ENCODE measurements at regions not wholly inside any gene's neighbourhood (a gene's known extent, or its start where the extent isn't known, plus 50 kb on each side); places are given as distances from the start of the nearest gene placed in this dataset.

DNA sequence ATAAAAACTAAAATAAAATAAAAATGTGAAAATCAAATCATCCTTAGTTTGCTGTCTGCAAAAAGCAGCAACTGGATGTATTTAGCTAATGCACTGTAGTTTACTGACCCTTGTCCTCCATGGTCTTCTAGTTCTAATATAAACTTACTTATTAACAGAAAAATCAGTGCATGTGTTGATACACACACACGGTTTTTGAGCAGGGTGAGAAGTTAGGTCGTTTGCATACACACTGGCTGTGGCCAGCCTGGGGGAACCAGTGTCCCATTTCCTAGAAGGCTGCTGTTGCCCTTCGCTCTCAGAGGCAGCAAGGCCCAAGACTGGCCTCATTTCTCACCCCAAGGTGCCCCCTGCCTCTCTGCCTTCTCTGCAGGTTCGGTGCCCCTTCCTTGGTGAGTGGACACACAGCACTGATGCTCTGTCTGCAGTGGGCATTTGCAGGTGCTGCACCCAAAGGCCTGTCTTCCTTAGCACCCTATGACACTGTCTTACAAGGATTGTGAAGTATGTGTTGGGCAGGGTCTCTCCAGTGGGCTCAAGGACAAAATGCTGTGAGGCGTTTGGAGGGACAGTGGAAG is 168.5 kb downstream of the SCP2D1 start:
- Histone ChIP-seq H3K27me3 (ENCODE audit: control insufficient read depth, insufficient read depth, low read length) (no peaks in the 10 kb centered on the region), H3K36me3 (replicated peaks; ENCODE audit: control insufficient read depth, insufficient read depth, low read length) (no peaks in the 10 kb centered on the region), H3K4me3 (ENCODE audit: insufficient read depth, low read depth, low read length) (no peak overlapping the region)
- DNase-seq, result no peak

DNA sequence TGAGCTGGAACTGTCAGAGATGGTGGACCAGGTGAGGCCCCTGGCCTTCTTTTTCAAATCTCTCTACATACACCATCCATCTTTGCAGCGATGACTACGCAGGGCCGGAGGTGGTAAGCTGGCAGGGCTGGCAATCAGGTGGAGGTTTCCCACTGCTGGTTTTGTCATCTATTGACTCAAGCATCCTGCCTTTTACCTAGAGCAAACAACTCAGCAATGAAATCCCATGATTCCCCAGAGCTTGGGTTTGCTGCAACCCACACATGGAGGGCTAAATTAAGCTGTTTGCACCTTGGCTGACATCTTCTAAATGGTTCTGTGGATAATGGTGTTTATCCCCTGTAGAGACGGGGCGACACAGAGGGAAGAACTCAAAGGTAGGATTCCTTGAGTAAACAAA is 170.2 kb downstream of the SCP2D1 start:
- Histone ChIP-seq H3K36me3 (replicated peaks; ENCODE audit: control insufficient read depth, insufficient read depth, low read length) (no peaks in the 10 kb centered on the region), H3K4me3 (ENCODE audit: insufficient read depth, low read depth, low read length) (no peak overlapping the region)
- no peak for DNase-seq

DNA sequence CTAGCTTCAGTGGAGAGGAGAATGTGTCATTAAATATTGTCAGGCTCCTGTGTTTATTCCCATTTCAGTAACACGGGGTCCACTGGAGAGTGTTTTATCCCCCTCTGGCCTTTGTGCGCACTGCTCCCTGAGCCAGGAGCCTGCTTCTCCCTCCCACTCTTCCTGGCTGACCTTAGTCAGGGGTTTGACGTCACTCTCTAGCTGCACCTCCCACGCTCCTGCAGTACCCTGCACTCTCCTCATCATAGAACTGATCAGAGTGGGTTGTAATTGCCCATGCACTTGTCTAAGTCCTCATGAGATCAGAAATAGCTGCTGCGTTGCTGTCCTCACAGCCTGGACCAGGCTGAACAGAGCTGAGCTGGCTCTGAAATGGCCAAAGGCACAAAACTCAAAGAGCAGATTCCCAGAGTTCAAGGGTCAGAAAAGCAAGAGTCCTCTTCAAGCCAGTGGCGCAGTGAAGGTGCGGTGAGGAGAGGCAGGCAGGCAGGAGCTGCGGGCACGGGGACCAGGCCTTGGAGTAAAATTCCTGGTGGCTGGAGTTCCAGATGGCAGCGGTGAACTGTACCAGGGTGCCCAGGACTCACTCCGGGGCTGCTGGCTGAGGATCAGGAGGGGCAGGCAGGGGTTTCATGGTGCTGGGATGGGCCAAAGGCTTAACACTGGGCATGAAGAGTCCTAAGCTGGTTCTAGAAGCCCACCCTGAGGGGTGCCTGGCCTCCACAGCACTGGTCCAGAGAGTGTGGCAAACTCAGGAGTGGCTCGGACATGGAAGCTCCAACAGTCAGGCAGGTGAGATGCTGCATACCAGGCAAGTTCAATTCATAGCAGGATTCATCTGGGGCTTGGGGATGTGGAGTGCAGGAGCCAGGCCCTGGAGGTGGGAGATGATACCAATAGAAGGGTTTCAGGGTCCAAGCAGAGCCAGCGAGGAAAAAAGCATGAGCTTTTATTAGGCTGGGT is 170.9 kb downstream of the SCP2D1 start:
- Histone ChIP-seq H3K4me3 (ENCODE audit: insufficient read depth, low read depth, low read length) (no peak overlapping the region), H3K36me3 (replicated peaks; ENCODE audit: control insufficient read depth, insufficient read depth, low read length) (no peaks in the 10 kb centered on the region), H3K27me3 (ENCODE audit: control insufficient read depth, insufficient read depth, low read length) (no peaks in the 10 kb centered on the region)
- DNase-seq, result peak; percentile 49

More for the DNA sequence above, 170.2 kb downstream of the SCP2D1 start:
- no peaks in the 10 kb centered on the region for H3K27me3 ChIP-seq (ENCODE audit: control insufficient read depth, insufficient read depth, low read length)

GRCh38 chr20:18985551-18985950 is 172.0 kb downstream of the SCP2D1 start:
- DNase-seq, result no peak
- Histone ChIP-seq H3K27me3 (ENCODE audit: control insufficient read depth, insufficient read depth, low read length) (no peaks in the 10 kb centered on the region), H3K36me3 (replicated peaks; ENCODE audit: control insufficient read depth, insufficient read depth, low read length) (no peaks in the 10 kb centered on the region), H3K4me3 (ENCODE audit: insufficient read depth, low read depth, low read length) (no peak overlapping the region)

- DNase-seq, result no peak
- Histone ChIP-seq H3K36me3 (replicated peaks; ENCODE audit: control insufficient read depth, insufficient read depth, low read length) (no peaks in the 10 kb centered on the region), H3K4me3 (ENCODE audit: insufficient read depth, low read depth, low read length) (no peak overlapping the region), H3K27me3 (ENCODE audit: control insufficient read depth, insufficient read depth, low read length) (no peaks in the 10 kb centered on the region)
Observed at GRCh38 chr20:18986146-18986830, 172.7 kb downstream of the SCP2D1 start.

DNA sequence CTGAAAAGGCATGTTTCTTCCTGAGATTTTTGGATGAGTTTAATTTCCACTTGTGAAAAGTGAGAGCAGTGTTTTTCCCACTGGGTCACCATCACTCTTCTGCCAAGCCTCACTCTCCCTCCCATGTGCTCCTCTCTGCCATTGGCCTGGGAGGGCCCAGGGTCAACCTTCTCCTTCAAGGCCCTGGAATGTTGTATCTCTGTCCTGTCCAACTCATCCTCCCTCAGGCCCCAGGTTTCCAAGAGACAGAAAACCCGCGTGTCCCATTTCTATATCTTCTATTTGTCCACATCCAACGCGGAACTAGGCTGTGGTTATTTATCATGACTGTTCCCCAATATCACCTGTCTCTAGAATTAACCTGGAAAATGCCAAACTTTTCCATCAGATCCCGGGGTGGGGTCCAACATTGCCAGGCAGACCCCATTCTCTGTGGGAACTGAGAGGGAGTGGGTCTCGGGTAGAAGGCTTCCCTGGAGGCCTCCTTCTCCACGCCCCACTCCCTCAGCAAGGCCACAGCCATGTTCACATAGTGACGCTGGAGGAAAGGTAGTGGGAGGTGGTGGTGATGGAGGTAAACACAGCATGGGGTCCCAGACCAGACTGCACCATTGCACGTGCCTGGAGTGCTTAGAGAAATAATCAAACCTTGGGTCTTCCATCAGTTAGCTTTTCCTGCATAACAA is 173.5 kb downstream of the SCP2D1 start:
- Histone ChIP-seq H3K4me3 (ENCODE audit: insufficient read depth, low read depth, low read length) (no peak overlapping the region), H3K27me3 (ENCODE audit: control insufficient read depth, insufficient read depth, low read length) (no peaks in the 10 kb centered on the region)
- DNase-seq, result no peak

GRCh38 chr20:18987781-18988360 is 174.3 kb downstream of the SCP2D1 start:
- no peak for DNase-seq
- no peaks in the 10 kb centered on the region for H3K36me3 ChIP-seq (replicated peaks; ENCODE audit: control insufficient read depth, insufficient read depth, low read length)
- H3K27me3 ChIP-seq (ENCODE audit: control insufficient read depth, insufficient read depth, low read length), result no peaks in the 10 kb centered on the region
- H3K4me3 ChIP-seq (ENCODE audit: insufficient read depth, low read depth, low read length), result no peak overlapping the region

More for the DNA sequence above, 173.5 kb downstream of the SCP2D1 start:
- H3K36me3 ChIP-seq (replicated peaks; ENCODE audit: control insufficient read depth, insufficient read depth, low read length), result no peaks in the 10 kb centered on the region

- DNase-seq, result no peak
- Histone ChIP-seq H3K4me3 (ENCODE audit: insufficient read depth, low read depth, low read length) (no peak overlapping the region), H3K36me3 (replicated peaks; ENCODE audit: control insufficient read depth, insufficient read depth, low read length) (no peaks in the 10 kb centered on the region), H3K27me3 (ENCODE audit: control insufficient read depth, insufficient read depth, low read length) (no peaks in the 10 kb centered on the region)
Observed at GRCh38 chr20:18988701-18989100, 175.1 kb downstream of the SCP2D1 start.

DNA sequence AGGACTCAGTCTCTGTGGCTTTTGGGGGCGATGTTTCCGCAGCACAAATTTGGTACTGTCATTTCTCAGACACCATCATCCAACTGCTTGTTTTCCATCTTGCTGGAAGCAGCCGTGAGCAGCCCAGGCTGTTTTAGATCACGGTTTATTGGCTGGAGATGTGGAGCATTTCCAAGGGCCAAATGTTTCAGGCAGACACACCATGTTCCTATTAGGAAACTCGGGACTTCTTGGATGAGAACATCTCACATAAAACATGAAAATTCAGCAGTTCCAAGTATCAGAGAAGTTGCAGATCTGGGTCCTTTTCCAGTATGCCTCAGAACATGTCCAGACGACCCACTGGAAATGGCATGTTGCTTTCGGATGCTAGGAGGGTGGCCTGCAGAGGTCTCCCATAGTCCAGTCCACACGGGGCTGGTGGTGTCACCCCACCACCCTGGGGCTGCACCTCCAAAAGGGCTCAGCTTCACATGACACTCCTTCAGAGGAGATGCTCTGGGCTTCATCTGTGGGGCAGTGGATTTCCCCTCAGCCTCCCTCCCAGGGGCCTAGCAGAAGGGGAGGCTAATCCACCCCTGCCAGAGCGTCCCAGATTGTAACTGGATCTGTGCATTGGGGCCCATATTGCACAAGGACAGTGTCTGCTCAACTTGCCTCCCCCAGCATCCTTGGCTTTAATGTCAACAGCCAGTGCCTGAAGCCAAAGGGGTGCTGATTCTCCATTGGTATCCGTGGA is 176.3 kb downstream of the SCP2D1 start:
- Histone ChIP-seq H3K27me3 (ENCODE audit: control insufficient read depth, insufficient read depth, low read length) (no peaks in the 10 kb centered on the region), H3K4me3 (ENCODE audit: insufficient read depth, low read depth, low read length) (no peak overlapping the region), H3K36me3 (replicated peaks; ENCODE audit: control insufficient read depth, insufficient read depth, low read length) (no peaks in the 10 kb centered on the region)
- no peak for DNase-seq

GRCh38 chr20:18991012-18991411 is 177.4 kb downstream of the SCP2D1 start:
- Histone ChIP-seq H3K36me3 (replicated peaks; ENCODE audit: control insufficient read depth, insufficient read depth, low read length) (no peaks in the 10 kb centered on the region), H3K27me3 (ENCODE audit: control insufficient read depth, insufficient read depth, low read length) (no peaks in the 10 kb centered on the region), H3K4me3 (ENCODE audit: insufficient read depth, low read depth, low read length) (no peak overlapping the region)
- no peak for DNase-seq

GRCh38 chr20:18992418-18992817 is 178.8 kb downstream of the SCP2D1 start:
- H3K36me3 ChIP-seq (replicated peaks; ENCODE audit: control insufficient read depth, insufficient read depth, low read length), result no peaks in the 10 kb centered on the region
- no peak overlapping the region for H3K4me3 ChIP-seq (ENCODE audit: insufficient read depth, low read depth, low read length)
- H3K27me3 ChIP-seq (ENCODE audit: control insufficient read depth, insufficient read depth, low read length), result no peaks in the 10 kb centered on the region
- no peak for DNase-seq

- DNase-seq, result no peak
- Histone ChIP-seq H3K27me3 (ENCODE audit: control insufficient read depth, insufficient read depth, low read length) (no peaks in the 10 kb centered on the region), H3K4me3 (ENCODE audit: insufficient read depth, low read depth, low read length) (no peak overlapping the region), H3K36me3 (replicated peaks; ENCODE audit: control insufficient read depth, insufficient read depth, low read length) (no peaks in the 10 kb centered on the region)
Observed at GRCh38 chr20:18995455-18995854, 181.9 kb downstream of the SCP2D1 start.

- H3K4me3 ChIP-seq (ENCODE audit: insufficient read depth, low read depth, low read length), result no peak overlapping the region
- H3K27me3 ChIP-seq (ENCODE audit: control insufficient read depth, insufficient read depth, low read length), result no peaks in the 10 kb centered on the region
- no peak for DNase-seq
- no peaks in the 10 kb centered on the region for H3K36me3 ChIP-seq (replicated peaks; ENCODE audit: control insufficient read depth, insufficient read depth, low read length)
Observed at GRCh38 chr20:18999086-18999485, 185.5 kb downstream of the SCP2D1 start.

DNA sequence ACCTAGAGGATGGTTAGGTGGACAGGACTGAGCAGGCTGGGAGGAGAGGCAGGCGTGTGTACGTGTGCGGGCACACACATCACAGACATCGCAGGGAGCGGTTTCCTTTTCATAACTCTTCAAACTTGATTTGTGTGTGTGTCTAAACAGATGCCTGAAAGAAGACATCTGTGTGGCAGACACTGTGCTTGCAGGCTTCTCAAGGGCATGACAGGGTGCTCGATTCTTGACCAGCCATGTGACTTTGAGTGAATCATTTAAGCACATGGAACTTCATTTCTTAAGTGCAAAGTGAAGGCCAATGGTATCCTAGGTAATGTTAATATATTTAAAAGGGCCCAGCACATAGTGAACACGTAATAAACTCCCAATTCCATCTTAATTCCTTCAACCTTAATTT is 186.5 kb downstream of the SCP2D1 start:
- H3K36me3 ChIP-seq (replicated peaks; ENCODE audit: control insufficient read depth, insufficient read depth, low read length), result no peaks in the 10 kb centered on the region
- no peaks in the 10 kb centered on the region for H3K27me3 ChIP-seq (ENCODE audit: control insufficient read depth, insufficient read depth, low read length)
- H3K4me3 ChIP-seq (ENCODE audit: insufficient read depth, low read depth, low read length), result no peak overlapping the region
- no peak for DNase-seq

Data from H7 (cell line).